Aorta (tissue), 5 donors: ENCODE measurements at regions not wholly inside any gene's neighbourhood (a gene's known extent, or its start where the extent isn't known, plus 50 kb on each side); places are given as distances from the start of the nearest gene placed in this dataset.

Experiments used
- ATAC-seq: fragments of 200-7000 bp; cut with Tn5 transposase; one replicate; pipeline ENCODE4 v1.9.1; 2022; ENCODE audit warnings: moderate library complexity; ENCODE audit not compliant: low FRiP score
- DNase-seq, 2 donors: peaks; one replicate each; pipeline ENCODE4 v3.0.0-alpha.2; 2020
- H3K27ac ChIP-seq, 2 donors: one replicate each; pipeline ENCODE4 v1.5.1; 2013; ENCODE audit warnings: low read length in 2 of 2, mild to moderate bottlenecking in 2 of 2, moderate library complexity in 2 of 2, control low read depth in 1 of 2, inconsistent platforms in 1 of 2, low read depth in 1 of 2
- H3K27me3 ChIP-seq, 2 donors: one replicate each; pipeline ENCODE4 v1.6.1; 2013; ENCODE audit warnings: control low read depth in 1 of 2, low read length in 1 of 2, mild to moderate bottlenecking in 1 of 2, moderate library complexity in 1 of 2; ENCODE audit not compliant: insufficient read depth in 2 of 2, control insufficient read depth in 1 of 2
- H3K36me3 ChIP-seq, 2 donors: one replicate each; pipeline ENCODE4 v1.6.1; 2013; ENCODE audit warnings: control low read depth in 1 of 2, low read length in 1 of 2, mild to moderate bottlenecking in 1 of 2; ENCODE audit not compliant: insufficient read depth in 2 of 2, control insufficient read depth in 1 of 2
- H3K4me1 ChIP-seq, 2 donors: one replicate each; pipeline ENCODE4 v1.6.1; 2013; ENCODE audit warnings: low read length in 2 of 2, control low read depth in 1 of 2, mild to moderate bottlenecking in 1 of 2, moderate library complexity in 1 of 2; ENCODE audit not compliant: insufficient read depth in 2 of 2, control insufficient read depth in 1 of 2
- H3K4me3 ChIP-seq, 2 donors: one replicate each; pipeline ENCODE4 v1.5.1; 2013; ENCODE audit warnings: low read length in 2 of 2, control low read depth in 1 of 2, mild to moderate bottlenecking in 1 of 2
- H3K9me3 ChIP-seq: one replicate; pipeline ENCODE4 v1.6.1; 2013; ENCODE audit warnings: mild to moderate bottlenecking, low read length; ENCODE audit not compliant: control insufficient read depth
- WGBS, 2 donors: extraction: QIAGEN DNeasy Blood & Tissue Kit; methylation state at CpG; one replicate each; pipeline ENCODE4 v1.1.7; 2013; 5-methylcytosine and 5-hydroxymethylcytosine counted together
- intact Hi-C, 2 donors: fragments of 100-400 bp; cut with DNase I; formaldehyde crosslinking; loops; one replicate each; pipeline versions ENCODE4 v1.14.2 to v1.15.0; 2022
- donor health status: healthy with polysubstance abuse.
- donor health status: Bipolar disorder and iron deficiency.
- donor health status: DM: no; HTN: no; CAD: no.
- donor health status: DM: no; HTN: no; CAD: no.
- donor health status: DM: yes; HTN: yes; CAD: no.

DNA sequence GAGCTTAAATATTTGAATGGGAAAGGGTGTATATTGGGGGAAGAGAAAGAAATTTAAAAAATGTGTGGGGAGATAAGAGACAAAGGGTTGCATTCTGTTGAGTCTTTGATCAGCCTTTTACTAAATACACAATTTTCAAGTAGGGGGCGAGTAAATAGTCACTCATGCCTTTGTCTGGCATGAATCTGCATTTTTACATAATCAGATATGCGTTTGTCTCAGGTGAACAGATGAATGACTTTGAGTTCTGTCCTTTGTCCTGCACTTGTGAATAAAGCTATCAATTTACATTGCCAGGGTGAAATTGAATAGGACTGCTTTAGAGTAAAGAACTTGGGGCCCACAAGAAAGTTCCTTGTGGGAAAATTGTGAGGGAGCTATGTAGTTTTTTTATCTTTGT is 523.6 kb upstream of the LUZP2 start:
- Histone ChIP-seq H3K27me3 (no peaks in the 10 kb centered on the region), H3K4me1 (no peaks in the 10 kb centered on the region), H3K27ac (no peak overlapping the region), H3K4me3 (no peak overlapping the region), H3K36me3 (no peaks in the 10 kb centered on the region), H3K9me3 (no peaks in the 10 kb centered on the region)
- DNase-seq (no peak), ATAC-seq (no peak)
- WGBS, 2 donors, result 82 to 90% methylated on average over 2 of the region's 2 CpGs
- intact Hi-C loops, result no loop called here

DNA sequence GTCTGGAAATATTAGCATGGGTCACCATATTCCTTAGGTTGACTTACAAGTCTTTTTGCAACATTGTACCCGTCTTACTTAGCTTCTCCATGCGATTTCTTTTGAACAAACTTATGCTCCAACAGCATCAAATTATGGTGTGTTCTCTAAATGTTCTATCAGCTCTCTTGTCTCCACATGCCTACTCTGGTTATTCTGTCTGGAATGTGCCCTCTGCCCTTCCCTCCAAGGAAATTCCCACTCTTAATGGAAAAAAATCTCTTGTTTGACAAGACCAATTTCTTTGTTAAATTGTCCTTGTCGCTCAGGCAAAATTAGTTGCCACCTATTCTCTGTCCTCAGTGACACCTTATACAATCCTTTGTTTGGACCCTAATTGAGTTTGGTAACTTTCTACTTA is 522.8 kb upstream of the LUZP2 start:
- H3K9me3 ChIP-seq, result no peaks in the 10 kb centered on the region
- H3K4me1 ChIP-seq, result no peaks in the 10 kb centered on the region
- H3K4me3 ChIP-seq, result no peak overlapping the region
- intact Hi-C loops, result no loop called here
- ATAC-seq, result no peak
- H3K36me3 ChIP-seq, result no peaks in the 10 kb centered on the region
- no peak overlapping the region for H3K27ac ChIP-seq
- no peaks in the 10 kb centered on the region for H3K27me3 ChIP-seq
- DNase-seq, result no peak
- 58 to 76% methylated on average over 3 of the region's 3 CpGs for WGBS, 2 donors

GRCh38 chr11:23974601-23975000 is 522.3 kb upstream of the LUZP2 start:
- Histone ChIP-seq H3K4me1 (no peaks in the 10 kb centered on the region), H3K4me3 (no peak overlapping the region), H3K27ac (no peak overlapping the region), H3K9me3 (no peaks in the 10 kb centered on the region), H3K36me3 (no peaks in the 10 kb centered on the region), H3K27me3 (no peaks in the 10 kb centered on the region)
- DNase-seq, result no peak
- intact Hi-C loops, result no loop called here
- ATAC-seq, result no peak

DNA sequence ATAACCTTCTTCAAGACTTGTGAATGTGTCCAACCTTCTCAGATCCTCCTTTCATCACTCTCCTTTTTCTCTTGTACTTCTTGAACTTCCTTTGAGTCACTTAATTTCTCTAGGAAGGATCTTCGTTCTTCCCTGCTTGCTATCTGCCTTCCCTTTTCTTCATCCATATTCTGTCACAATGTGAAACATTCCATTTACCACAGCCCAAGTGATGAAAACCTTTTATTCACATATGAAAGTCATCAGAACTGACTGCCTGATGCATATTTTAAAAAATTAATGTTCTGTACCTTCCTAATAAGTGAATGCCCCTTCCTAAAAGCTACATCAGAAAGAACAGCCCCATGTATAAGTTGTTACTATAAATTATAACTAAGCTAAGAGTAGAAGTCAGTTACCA is 520.4 kb upstream of the LUZP2 start:
- intact Hi-C loops, result no loop called here
- H3K27ac ChIP-seq, result no peak overlapping the region

GRCh38 chr11:23976841-23977271 is 520.0 kb upstream of the LUZP2 start:
- intact Hi-C loops, result no loop called here
- no peak for DNase-seq
- no peaks in the 10 kb centered on the region for H3K27me3 ChIP-seq

More for the DNA sequence above, 520.4 kb upstream of the LUZP2 start:
- Histone ChIP-seq H3K4me1 (no peaks in the 10 kb centered on the region), H3K36me3 (no peaks in the 10 kb centered on the region), H3K27me3 (no peaks in the 10 kb centered on the region), H3K4me3 (no peak overlapping the region), H3K9me3 (no peaks in the 10 kb centered on the region)
- no peak for ATAC-seq
- no peak for DNase-seq
- WGBS, 2 donors, result 78 to 81% methylated on average over 1 of the region's 1 CpG

GRCh38 chr11:23988381-23989006 is 508.4 kb upstream of the LUZP2 start:
- H3K27ac ChIP-seq, result no peak overlapping the region
- no peak overlapping the region for H3K4me3 ChIP-seq
- no peak for ATAC-seq
- WGBS, 2 donors, result 20 to 49% methylated on average over 1 of the region's 1 CpG
- no peaks in the 10 kb centered on the region for H3K36me3 ChIP-seq
- no peaks in the 10 kb centered on the region for H3K4me1 ChIP-seq
- no peaks in the 10 kb centered on the region for H3K27me3 ChIP-seq
- intact Hi-C loops, result no loop called here
- DNase-seq, result no peak
- H3K9me3 ChIP-seq, result no peaks in the 10 kb centered on the region

More at GRCh38 chr11:23976841-23977271, 520.0 kb upstream of the LUZP2 start:
- no peaks in the 10 kb centered on the region for H3K4me1 ChIP-seq
- no peak overlapping the region for H3K27ac ChIP-seq
- no peak overlapping the region for H3K4me3 ChIP-seq
- H3K9me3 ChIP-seq, result no peaks in the 10 kb centered on the region
- no peaks in the 10 kb centered on the region for H3K36me3 ChIP-seq
- no peak for ATAC-seq

DNA sequence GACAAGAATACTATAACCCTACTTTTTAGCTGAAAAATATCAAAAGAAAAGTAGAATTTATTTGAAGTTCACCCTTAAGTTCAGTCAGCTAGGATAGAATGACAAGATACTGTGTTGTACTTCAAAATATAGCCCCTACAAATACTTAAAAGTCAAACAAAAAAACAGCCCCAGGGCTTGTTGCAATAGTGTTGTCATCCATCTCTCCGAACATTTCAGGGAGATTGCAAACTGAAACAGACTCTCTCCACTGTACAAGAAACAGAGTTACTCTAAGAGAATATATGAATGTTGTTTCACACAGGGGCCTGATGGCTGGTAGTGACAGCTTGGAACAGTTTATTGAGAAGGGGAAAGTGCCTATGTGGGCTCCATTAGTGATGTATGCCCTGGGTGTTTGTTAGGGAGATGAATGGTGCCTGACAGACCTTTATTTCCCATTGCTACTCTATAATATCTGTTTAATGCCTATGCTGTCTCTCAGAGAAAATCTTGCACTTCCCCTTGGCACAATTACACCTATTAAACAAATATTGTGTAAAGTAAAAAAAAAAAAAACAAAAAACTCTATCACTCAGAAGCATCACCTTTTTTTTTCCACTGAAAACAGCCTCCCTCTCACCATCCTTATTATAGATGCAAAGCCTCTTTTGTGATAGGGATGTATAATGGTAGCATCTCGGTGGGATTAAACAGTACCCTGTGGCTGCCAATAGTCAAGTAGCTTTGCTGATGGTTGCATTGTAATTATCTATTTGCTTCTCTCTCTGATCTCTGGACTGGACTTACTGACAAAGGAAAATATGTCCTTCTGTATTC is 506.3 kb upstream of the LUZP2 start:
- 73 to 75% methylated on average over 2 of the region's 2 CpGs for WGBS, 2 donors
- no peaks in the 10 kb centered on the region for H3K27me3 ChIP-seq
- intact Hi-C loops, result no loop called here
- H3K27ac ChIP-seq, result no peak overlapping the region
- H3K4me3 ChIP-seq, result no peak overlapping the region
- DNase-seq (no peak), ATAC-seq (no peak)
- no peaks in the 10 kb centered on the region for H3K9me3 ChIP-seq
- no peaks in the 10 kb centered on the region for H3K36me3 ChIP-seq
- H3K4me1 ChIP-seq, result no peaks in the 10 kb centered on the region

GRCh38 chr11:23991165-23991539 is 505.7 kb upstream of the LUZP2 start:
- DNase-seq (no peak), ATAC-seq (no peak)
- Histone ChIP-seq H3K4me3 (no peak overlapping the region), H3K9me3 (no peaks in the 10 kb centered on the region), H3K27me3 (no peaks in the 10 kb centered on the region), H3K27ac (no peak overlapping the region), H3K4me1 (no peaks in the 10 kb centered on the region), H3K36me3 (no peaks in the 10 kb centered on the region)
- 9 to 14% methylated on average over 2 of the region's 2 CpGs for WGBS, 2 donors
- intact Hi-C loops, result no loop called here

- no peaks in the 10 kb centered on the region for H3K36me3 ChIP-seq
- intact Hi-C loops, result no loop called here
- H3K4me1 ChIP-seq, result no peaks in the 10 kb centered on the region
- H3K27me3 ChIP-seq, result no peaks in the 10 kb centered on the region
- no peaks in the 10 kb centered on the region for H3K9me3 ChIP-seq
- DNase-seq (no peak), ATAC-seq (no peak)
- H3K27ac ChIP-seq, result no peak overlapping the region
- H3K4me3 ChIP-seq, result no peak overlapping the region
These were observed 501.0 kb upstream of the LUZP2 start for GRCh38 chr11:23995891-23996290.
